Esophagus squamous epithelium (tissue), 4 donors: ENCODE measurements at regions not wholly inside any gene's neighbourhood (a gene's known extent, or its start where the extent isn't known, plus 50 kb on each side); places are given as distances from the start of the nearest gene placed in this dataset.

Experiments used
- POLR2A ChIP-seq, 4 donors: fragments of 450-650 bp; IDR thresholded peaks; one replicate each; pipeline ENCODE4 v1.6.1; 2017; ENCODE audit warnings: antibody characterized with exemption in 4 of 4, mild to moderate bottlenecking in 4 of 4, moderate library complexity in 3 of 4
- TF ChIP-seq, protein P1 (sequence below), 6 experiments: fragments of 450-650 bp in 4 of 6; fragments of 200-600 bp in 2 of 6; sonication (generic) in 2 of 6; IDR thresholded peaks; one replicate each; pipeline ENCODE4 v1.5.1; 2016 to 2019; ENCODE audit warnings: antibody characterized with exemption in 6 of 6, mild to moderate bottlenecking in 4 of 6, moderate library complexity in 4 of 6

DNA sequence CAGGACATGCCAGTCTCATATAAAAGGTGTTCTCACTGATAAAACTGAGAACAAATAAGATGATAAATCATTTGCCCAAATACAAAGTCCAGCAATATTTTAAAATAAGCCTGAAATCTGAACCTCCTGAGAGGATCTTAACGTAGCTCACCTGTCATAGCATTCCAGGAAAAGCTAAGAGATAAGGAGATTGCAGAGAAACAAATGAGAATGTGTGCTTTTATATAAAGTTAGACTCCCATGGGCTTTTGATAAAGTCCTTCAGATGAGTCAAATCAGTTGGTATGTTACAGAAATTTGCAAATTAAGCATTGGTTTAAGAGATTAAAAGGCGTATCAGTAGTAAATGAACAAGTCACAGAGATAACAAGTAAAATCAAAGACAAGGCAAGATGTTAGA, 452.9 kb upstream of the CHAC2 start:
- TF ChIP-seq, protein P1, sequence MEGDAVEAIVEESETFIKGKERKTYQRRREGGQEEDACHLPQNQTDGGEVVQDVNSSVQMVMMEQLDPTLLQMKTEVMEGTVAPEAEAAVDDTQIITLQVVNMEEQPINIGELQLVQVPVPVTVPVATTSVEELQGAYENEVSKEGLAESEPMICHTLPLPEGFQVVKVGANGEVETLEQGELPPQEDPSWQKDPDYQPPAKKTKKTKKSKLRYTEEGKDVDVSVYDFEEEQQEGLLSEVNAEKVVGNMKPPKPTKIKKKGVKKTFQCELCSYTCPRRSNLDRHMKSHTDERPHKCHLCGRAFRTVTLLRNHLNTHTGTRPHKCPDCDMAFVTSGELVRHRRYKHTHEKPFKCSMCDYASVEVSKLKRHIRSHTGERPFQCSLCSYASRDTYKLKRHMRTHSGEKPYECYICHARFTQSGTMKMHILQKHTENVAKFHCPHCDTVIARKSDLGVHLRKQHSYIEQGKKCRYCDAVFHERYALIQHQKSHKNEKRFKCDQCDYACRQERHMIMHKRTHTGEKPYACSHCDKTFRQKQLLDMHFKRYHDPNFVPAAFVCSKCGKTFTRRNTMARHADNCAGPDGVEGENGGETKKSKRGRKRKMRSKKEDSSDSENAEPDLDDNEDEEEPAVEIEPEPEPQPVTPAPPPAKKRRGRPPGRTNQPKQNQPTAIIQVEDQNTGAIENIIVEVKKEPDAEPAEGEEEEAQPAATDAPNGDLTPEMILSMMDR (IDR thresholded peaks at IDR 0.05) = no peak
- no peak for TF ChIP-seq POLR2A (IDR thresholded peaks at IDR 0.05)
